ENCODE measurements at regions not wholly inside any gene's neighbourhood (a gene's known extent, or its start where the extent isn't known, plus 50 kb on each side); places are given as distances from the start of the nearest gene placed in this dataset.
"Not testable (repeated sequence)": the region's sequence is repeated elsewhere in the genome, so short reads cannot be mapped to it uniquely, and the experiment has no call there.

DNA sequence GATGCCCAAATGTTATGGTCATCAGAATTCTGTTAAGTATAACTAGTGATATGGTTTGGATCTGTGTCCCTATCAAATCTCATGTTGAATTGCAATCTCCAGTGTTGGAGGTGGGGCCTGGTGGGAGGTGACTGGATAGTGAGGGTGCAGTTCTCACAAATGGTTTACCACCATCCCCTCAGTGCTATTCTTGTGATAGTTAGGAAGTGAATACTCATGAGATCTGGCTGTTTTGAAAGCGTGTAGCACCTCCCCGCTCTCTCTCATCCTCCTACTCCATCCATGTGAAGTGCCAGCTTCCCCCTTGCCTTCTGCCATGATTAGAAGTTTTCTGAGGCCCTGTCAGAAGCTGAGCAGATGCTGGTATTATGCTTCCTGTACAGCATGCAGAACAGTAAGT lies 359.5 kb downstream of the TMEM167A start:
- no peak overlapping the region for H3K4me3 ChIP-seq (ENCODE audit: low read length)
- TF ChIP-seq, protein P1, sequence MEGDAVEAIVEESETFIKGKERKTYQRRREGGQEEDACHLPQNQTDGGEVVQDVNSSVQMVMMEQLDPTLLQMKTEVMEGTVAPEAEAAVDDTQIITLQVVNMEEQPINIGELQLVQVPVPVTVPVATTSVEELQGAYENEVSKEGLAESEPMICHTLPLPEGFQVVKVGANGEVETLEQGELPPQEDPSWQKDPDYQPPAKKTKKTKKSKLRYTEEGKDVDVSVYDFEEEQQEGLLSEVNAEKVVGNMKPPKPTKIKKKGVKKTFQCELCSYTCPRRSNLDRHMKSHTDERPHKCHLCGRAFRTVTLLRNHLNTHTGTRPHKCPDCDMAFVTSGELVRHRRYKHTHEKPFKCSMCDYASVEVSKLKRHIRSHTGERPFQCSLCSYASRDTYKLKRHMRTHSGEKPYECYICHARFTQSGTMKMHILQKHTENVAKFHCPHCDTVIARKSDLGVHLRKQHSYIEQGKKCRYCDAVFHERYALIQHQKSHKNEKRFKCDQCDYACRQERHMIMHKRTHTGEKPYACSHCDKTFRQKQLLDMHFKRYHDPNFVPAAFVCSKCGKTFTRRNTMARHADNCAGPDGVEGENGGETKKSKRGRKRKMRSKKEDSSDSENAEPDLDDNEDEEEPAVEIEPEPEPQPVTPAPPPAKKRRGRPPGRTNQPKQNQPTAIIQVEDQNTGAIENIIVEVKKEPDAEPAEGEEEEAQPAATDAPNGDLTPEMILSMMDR (conservative IDR thresholded peaks at IDR 0.05; ENCODE audit: low read length): no peak
- DNase-seq (ENCODE audit: low read depth): no peak

DNA sequence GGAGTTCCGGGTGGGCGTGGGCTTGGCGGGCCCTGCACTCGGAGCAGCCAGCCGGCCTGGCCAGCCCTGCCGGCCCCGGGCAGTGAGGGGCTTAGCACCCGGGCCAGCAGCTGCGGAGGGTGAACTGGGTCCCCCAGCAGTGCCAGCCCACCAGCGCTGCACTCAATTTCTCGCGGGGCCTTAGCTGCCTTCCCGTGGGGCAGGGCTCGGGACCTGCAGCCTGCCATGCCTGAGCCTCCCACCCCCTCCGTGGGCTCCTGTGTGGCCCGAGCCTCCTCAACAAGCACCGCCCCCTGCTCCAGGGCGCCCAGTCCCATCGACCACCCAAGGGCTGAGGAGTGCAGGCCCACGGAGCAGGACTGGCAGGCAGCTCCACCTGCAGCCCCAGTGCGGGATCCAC lies 362.5 kb downstream of the TMEM167A start:
- DNase-seq (ENCODE audit: low read depth); H3K4me3 ChIP-seq (ENCODE audit: low read length): not testable (repeated sequence)

DNA sequence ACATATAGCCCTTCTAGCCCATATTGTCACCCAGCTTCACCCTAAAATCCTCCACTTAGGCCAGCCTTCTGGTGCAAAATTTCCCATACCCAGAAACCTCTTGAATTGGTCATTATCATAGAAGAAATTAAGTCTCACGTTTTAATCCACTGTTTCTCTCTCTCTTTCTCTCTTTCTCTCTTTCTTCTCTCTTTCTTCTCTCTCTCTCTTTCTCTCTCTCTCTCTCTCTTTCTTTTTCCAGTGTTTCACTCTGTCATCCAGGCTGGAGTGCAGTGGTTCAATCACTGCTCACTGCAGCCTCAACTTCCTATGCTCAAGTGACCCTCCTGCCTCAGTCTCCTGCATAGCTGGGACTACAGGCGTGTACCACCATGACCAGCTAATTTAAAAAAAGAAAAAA lies 363.4 kb downstream of the TMEM167A start:
- no peak for DNase-seq (ENCODE audit: low read depth)
- H3K4me3 ChIP-seq (ENCODE audit: low read length): no peak overlapping the region
- TF ChIP-seq, protein P1 (conservative IDR thresholded peaks at IDR 0.05; ENCODE audit: low read length): no peak

DNA sequence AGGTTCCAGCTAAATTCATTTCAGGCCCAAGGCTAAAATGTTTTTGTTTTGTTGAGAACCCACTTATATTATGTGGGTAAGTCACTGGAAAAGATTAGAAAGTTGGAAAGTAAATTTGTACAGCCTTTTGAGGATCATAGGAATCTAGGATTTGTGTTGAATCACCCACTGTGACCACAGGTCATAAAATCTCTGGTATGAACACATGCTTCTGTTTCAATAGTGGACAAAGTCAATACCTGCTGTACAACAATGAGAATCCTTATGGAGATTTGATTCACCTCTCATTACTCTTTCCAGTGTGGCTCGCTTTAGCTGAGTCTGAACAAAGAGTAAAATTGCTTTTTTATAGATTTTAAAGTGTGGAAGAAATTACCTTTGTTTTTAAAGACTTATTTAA lies 369.5 kb downstream of the TMEM167A start:
- H3K4me3 ChIP-seq (ENCODE audit: low read length): no peak overlapping the region
- no peak for DNase-seq (ENCODE audit: low read depth)
- TF ChIP-seq, protein P1 (conservative IDR thresholded peaks at IDR 0.05; ENCODE audit: low read length): no peak

DNA sequence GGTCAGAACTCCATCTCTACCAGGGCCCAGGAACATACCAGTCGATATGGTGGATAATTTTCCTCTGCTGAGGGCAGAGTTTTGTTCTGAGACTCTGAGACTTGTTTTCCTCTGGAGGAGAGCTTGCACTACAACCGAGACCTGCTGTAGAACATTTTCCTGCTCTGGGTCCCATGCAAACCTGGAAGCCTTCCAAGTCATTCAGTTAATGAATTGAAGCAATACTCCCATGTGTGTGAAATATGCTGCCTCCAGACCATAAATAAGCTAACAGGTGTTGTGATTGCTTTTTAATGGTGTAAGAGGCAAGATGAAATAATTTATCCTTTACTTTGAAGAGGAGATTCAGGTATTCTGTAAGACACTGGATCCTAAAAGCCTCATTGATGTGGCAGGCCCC lies 372.8 kb downstream of the TMEM167A start:
- no peak overlapping the region for H3K4me3 ChIP-seq (ENCODE audit: low read length)
- no peak for DNase-seq (ENCODE audit: low read depth)
- TF ChIP-seq, protein P1 (conservative IDR thresholded peaks at IDR 0.05; ENCODE audit: low read length): no peak

DNA sequence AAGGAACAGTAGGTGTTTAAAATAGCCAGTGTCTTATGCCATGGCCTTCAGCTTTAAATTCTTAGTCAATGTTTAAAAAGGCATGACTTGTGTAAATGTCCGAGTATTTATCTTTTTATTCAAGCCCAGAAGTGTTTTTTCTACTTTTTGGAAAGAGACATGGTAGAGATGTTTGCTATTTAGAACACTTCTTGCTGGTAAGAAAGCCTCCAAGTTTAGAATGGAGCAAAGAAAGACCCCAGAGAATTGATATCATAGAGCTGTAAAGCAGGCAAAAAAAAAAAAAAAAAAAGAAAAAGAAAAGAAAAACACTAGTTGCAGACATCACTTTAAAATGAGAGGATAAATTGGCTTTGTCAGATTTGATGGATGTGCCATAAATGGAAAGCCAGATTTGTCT lies 375.1 kb downstream of the TMEM167A start:
- no peak for DNase-seq (ENCODE audit: low read depth)

DNA sequence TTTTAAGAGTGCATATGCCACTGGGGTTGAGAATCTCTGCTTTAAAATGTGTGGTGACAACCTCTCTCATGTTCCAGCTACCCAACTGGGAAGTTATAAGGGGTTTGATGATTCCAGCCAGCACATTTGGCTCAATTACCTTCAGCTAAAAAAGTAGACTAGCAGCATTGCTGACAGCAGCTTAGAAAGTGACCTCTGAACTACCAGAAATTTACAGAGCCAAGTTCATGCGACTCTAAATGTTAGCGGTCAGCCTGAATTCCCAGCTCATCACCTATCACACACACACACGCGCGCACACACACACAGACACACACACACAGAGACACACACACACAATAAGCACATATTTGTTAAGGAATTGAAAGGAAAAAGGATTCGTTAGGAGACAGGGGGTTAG lies 377.5 kb downstream of the TMEM167A start:
- no peak for DNase-seq (ENCODE audit: low read depth)
- no peak overlapping the region for H3K4me3 ChIP-seq (ENCODE audit: low read length)
- TF ChIP-seq, protein P1 (conservative IDR thresholded peaks at IDR 0.05; ENCODE audit: low read length): no peak

More for the DNA sequence above, 375.1 kb downstream of the TMEM167A start:
- H3K4me3 ChIP-seq (ENCODE audit: low read length): no peak overlapping the region
- TF ChIP-seq, protein P1 (conservative IDR thresholded peaks at IDR 0.05; ENCODE audit: low read length): no peak

DNA sequence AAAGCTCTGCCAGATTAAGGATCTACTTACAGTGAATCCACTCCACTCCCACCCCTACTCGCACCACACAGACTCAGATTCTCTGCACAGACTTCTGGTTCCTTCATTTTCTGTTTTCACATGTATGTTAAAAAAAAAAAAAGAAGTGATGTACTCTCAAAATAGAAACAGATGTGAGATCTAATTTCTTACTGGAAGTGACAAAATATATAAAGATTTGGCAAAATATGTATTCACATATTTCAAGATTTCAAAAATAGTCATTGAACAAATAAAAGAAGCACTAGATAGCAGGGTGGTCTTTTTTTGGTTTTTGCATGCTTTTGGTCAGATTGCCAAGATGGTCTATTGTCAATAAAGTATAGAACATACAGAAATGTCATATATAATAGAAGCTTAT lies 379.2 kb downstream of the TMEM167A start:
- no peak for DNase-seq (ENCODE audit: low read depth)
- no peak overlapping the region for H3K4me3 ChIP-seq (ENCODE audit: low read length)
- TF ChIP-seq, protein P1 (conservative IDR thresholded peaks at IDR 0.05; ENCODE audit: low read length): no peak

Data from AG10803 (cell line).